ENCODE measurements at regions not wholly inside any gene's neighbourhood (a gene's known extent, or its start where the extent isn't known, plus 50 kb on each side); places are given as distances from the start of the nearest gene placed in this dataset.

DNA sequence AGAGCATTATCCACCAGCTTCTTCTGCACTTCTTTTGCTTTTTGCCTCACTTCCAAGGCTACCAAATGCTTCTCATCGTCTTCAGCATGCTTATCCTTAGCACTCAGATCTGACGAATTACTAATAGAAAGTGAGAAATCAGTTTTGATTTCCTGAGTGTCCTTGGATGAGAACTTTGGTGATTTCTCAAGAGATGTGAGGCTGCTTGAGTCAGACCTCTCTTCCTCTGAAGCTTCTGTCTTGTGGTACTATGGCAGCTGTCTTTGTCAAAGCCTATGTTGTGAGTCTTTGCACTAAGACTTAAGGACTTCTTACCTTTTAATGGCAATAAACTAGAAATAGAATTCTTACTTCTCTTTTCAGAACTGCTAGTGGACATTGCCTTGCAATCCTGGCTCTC lies 169.9 kb downstream of the CPE start:
- DNase-seq, result no peak

DNA sequence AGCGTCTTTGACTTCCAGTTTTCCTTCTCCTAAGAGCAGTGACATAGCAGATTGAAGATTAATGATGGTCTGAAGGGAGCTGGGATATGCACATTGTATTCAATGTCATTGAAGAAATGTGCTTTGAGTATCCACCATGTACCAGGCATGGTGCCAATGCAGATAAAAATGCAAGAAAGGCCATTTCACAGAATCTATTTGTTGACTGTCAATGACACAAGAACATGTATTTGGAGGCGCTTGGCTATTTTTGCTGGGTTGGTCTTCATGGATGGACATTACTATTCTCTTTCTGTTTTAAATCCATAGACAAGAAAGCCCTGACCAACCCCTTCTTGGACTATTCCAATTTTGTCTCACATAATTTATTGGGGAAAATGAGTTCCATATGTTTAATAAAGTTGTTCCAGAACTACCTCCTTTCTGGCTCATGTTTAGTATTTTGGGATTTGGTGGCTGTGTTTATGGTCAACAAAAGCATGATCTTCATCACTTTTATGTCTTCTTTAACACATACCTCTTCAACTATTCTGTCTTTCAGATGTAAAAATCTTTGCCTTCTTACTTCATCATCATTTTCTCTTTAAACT lies 174.5 kb downstream of the CPE start:
- DNase-seq, result no peak

DNA sequence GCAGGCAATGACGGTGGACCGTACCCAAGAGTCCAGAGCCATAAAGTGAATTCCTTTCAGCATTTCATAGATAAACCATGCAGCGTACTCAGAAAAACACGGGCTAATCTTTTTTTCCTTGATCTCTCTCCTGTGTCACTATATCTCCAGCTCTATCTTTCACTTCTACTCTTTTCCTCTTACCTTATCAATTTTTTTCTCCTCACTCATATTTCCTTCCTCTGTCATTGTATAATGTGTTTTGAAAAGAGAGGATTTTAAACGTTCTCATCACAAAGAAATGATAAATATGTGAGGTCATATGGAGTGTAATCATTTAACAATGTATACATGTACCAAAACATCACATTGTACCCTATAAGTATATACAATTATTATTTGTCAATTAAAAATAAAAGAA lies 176.5 kb downstream of the CPE start:
- DNase-seq, result no peak

DNA sequence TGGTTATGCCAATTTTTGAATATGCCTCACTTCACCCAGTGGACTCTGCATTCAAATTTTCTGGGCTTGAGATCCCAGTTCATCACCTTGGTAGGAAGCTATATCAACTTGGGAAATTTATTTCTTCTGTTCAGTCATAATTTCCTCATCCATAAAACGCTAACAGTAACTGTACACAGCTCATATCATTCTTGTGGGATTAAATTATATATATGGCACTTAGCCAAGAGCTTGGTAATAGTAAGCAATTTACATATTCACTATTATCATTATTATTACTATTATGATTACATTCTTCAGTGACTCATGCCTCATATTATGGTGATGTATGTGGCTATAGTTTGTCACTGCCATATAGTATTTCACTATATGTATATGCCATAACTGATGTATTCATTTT lies 177.6 kb downstream of the CPE start:
- DNase-seq, result no peak

DNA sequence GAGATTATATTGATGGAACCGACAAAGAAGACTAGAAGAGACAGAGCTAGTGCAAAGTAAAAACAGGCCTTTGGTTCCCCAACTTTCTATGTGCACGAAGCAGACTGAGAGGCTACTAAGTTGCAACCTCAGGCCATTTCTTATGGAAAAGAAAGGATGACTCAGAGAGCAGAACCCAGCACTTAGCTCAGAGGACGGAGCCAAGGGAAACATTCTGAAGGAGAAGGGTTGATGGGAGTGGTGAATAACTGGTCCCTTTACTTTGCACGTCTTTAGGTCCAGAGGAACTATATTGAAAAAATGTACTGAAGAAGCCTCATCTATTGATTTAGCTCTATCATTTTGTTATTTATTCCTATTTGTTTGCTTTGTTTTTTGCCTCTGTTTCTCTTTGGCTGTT lies 182.1 kb downstream of the CPE start:
- DNase-seq, result no peak

DNA sequence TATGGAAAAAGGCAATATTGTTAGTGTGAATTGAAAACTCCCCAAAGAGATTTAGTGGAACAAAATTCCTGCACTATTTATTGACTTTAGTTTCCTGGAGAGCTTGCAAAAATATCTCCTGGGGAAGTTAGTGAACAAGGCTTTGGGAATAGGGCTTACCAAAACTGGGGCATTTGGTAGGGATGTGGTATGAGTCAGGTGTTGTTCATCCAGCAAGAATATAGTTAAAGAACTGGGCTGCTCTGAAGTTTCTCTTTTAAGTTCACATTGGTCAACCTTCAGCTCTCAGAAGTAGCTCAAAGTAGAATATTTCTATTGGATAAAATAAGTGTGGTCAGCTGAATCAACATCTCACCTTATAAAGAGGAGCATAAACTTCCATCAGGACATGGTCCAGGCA lies 185.0 kb downstream of the CPE start:
- no peak for DNase-seq

DNA sequence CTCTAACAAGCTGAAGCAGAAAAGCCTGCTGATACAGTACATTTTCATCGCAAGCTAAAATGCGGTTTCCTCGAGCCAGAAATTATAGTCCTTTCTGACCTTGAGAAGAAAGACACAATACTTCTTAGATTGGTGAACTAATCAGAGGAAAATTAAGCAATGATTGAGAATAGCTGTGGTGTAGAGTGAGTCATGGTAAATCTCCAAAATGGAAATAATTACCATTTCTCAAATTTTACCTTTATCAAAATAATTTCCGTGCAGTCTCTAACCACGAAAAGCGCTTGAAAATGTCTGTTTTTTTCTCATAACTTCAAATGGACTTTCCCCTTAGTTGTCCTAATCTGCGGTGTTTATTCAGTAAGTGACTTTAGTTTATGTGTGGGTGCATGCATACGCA lies 190.2 kb downstream of the CPE start:
- DNase-seq, result no peak

DNA sequence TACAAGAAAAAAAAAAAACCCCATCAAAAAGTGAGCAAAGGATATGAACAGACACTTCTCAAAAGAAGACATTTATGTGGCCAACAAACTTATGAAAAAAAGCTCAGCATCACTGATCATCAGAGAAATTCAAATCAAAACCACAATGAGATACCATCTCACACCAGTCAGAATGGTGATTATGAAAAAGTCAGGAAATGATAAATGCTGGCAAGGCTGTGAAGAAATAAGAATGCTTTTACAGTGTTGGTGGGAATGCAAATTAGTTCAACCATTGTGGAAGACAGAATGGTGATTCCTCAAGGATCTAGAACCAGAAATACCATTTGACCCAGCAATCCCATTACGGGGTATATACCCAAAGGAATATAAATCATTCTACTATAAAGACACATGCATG lies 192.7 kb downstream of the CPE start:
- peak; percentile 10 for DNase-seq

DNA sequence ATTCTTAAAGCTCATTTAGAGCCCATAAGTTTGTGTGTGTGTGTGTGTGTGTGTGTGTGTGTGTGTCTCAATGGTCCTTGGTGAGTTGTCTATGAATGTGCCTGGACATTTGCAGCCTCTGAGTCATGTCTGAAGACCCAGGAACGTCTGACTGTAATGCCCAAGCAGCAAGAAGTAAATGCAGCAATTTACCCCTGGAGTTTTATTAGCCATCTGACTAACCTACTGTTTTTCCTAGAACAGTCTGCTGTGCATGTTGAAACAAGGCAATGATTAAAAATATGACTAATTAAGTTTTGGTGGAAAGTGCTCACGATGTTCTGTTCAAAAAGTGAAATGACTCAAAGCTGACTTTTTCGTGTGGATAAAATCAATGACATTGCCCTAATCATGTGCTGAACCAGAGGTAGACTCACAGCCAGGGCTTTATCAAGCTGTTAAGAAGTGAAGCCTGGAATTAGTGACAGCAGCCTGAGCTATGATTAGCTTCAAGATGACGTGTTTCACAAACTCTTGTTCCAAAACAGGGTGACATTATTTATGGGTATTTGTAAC lies 201.6 kb downstream of the CPE start:
- DNase-seq, result no peak

DNA sequence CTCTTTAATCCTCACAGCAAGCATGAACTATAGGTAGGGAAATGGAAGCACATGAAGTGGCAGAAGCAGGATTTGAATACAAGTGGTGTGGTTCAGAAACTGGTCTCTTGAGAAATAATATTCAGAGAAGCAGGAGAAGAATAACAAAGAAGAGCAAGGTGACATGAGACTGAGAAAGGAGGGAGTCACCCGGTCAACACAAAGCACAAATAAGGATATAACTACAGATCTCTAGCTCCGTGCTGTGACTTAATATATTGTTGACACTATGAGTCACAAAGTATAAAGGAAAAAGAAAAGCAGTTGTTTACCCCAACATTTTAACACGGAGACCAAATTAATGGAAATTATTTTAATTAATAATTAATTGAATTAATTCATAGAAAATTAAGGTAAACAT lies 204.5 kb downstream of the CPE start:
- no peak for DNase-seq

DNA sequence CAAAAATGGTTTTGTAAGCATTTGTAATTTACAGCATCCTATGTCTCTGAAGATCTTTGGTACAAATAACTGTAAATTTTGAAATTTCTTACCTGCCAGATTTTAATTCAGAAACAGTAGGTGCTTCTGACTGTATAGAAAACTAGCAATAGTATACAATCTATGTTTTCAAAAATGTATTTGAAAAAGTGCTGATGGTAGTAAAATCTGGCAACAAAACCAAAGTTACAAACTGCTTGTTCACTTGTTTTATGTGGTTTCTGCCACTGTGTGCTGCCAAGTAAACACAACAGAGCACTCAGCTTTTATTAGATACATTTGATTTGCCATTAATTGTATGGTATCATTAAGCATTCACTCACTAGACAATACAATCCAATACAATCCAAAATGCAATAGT lies 206.1 kb downstream of the CPE start:
- no peak for DNase-seq

DNA sequence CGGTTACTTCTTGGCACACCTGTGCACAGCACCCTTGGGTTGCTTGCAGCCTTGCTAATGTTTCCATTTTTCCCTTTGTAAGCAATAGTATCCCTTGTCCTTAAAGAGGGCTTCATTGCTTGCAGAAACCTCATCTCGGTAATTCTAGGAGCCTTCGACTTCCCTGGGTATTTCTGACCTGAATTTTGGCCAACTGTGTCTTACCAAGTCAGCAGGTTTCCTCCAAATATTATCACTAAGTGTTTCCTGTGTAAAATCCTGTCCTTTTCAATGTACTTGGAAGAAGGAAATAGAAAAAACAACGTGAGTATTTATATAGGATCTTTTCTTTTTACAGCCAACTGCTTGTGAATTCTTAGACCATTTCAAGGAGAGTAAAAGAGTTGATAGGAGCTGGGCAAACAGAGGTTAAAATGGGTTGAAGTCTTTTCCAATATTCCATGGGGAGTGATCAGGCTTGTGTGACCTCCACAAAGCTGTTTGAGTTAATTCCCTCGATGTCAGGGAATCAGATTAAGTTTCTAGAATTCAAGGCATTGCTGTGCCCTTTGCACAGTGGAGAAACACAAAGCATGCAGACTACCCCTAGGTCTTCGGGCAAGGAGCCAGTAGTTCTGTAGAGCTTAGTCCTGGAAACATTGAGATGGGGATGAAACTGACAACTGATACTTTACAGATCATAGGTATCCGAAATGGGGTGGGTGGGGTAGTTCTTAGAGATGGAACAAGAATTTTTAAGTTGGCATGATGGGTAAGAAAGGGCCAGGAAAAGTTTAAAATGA lies 209.9 kb downstream of the CPE start:
- DNase-seq, result no peak

DNA sequence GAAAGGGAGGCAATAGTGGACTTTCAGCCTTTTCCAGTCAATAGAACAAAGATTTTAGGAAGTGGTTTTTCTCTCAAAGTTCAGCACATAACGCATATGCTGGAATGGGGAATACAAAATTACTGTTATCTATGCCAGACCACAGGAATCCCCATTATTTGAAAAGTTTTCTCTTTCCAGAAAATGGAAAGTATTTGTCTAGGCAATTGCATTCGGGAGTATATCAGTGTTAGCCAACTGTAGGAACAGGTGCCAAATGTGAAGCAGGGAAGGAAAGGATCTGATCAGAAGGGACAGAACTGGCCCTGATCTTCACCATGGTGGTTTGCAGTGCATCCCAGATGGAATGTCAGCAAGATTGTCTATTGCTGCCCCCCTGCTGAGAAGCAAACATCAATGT lies 213.6 kb downstream of the CPE start:
- DNase-seq, result no peak

DNA sequence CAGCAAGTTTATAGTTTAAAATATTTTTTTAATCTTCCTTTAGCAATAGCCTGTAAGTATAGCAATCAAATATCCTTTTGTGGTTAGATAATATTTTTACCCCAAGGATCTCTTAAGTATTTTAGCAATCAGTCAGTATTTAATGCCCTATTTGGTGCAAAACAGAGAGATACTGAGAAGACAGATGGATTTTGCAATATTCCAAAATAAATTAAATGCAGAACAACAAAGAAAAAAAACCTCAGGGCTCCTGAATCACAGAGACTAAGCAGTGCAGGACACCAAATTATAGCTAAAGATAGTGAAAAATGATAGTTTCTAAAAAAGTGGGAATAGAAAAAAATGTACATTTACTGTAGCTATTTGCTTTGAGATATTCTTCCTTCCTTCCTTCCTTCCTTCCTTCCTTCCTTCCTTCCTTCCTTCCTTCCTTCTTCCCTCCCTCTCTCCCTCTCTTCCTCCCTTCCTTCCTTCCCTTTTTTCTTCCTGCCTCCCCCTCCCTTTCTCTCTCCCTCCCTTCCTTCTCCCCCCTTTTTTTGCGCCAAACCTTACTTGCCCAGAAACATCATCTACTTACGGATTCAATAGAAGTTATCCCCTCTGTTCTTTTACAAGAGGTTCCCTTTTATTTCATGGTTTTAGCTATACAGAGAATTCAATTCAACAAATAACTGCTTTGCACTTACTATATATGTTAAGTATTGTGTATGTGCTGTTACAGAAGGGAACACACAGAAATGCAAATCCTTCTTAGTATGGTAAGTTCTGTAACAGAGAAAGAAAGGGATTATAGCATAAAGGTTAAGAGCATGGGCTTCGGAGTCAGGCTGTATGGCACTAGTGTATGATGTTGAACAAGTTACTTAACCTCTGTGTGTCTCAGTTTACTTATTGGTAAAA lies 219.0 kb downstream of the CPE start:
- DNase-seq, result no peak

DNA sequence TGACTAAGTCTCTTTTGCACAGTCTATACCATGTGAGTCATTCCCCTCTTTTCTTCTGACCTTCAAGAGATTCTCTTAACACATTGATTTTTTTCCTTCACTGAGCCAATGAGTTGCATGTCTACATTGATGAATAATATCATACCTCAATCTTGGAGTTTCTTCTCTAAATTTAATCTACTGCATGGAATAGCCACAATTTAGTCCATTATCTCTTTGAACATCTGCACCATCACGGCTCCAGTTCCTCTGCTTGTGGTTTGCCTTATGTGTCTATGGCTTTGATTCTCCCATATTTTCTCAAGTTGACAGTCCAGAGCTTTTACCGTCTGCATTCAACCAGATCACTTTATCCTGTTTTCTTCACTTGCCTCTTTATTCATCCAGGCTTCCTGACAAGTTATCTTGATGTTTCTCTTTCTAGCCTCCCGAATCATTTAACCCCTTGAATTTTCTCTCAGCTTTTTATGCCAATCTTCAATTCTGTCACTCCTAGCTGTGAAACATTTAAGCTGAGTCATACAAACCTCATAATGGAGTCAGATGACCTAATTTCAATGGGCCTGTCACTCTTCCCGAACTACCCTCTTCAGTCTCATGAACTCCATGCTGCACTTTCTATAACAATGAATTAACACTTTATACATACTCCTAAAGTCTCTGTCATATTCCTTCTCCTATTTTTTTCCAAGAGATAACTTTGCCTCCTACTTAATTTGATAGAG lies 222.3 kb downstream of the CPE start:
- peak; percentile 57 for DNase-seq

DNA sequence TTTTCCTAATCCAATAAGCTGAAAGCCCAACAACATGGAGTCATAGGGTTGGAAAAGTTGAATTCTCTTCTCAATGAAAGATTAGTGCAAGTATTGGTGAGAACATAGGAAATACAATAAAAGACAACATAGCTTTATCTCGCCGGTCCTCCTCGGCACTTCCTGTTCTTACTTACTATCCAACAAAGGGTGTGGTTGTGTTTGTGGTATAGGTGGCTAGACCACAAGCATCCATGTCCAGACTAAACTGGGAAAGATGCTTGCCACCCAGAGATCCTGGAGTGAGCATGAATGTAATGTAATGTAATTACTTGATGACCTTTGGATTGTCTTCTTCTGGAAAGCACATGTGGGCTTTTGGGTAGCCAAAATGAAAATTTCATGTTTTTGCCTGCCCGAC lies 223.8 kb downstream of the CPE start:
- DNase-seq, result peak; percentile 54

DNA sequence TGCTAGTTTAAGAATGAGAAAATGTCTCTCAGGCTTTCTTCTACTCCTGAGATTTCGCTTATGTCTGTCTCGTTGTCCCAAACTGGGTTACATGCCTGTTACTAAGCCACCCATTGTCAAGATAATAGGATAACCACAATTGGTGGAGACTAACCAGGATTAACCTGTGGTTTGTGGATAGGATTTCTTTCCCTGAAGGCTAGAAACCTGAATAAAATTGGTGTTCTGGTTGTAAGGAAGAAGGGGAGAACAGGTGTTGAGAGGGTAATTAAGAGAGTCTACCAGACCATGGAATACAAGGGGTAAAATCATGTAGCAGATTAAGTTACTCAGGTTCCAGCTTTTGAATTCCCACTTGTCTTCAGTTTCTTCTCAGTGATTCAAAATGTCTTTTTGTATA lies 225.4 kb downstream of the CPE start:
- DNase-seq, result no peak

DNA sequence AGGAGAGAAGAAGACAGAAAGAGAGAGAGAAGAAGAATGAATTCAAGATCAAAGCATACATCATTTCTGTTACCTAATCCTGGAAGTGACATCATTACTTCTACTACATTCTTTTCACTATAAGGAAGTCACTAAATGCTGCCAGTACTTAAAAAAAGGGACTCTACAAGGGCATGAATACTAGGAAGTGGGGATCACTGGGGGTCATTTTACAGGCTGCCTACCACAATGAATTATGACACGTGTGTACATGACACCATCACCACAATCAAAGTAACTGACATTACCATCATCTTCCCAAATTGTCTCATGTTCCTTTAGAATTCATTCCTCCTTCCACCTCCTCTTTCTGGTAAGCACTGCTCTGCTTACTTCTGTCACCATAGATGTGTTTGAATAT lies 227.0 kb downstream of the CPE start:
- DNase-seq, result no peak

DNA sequence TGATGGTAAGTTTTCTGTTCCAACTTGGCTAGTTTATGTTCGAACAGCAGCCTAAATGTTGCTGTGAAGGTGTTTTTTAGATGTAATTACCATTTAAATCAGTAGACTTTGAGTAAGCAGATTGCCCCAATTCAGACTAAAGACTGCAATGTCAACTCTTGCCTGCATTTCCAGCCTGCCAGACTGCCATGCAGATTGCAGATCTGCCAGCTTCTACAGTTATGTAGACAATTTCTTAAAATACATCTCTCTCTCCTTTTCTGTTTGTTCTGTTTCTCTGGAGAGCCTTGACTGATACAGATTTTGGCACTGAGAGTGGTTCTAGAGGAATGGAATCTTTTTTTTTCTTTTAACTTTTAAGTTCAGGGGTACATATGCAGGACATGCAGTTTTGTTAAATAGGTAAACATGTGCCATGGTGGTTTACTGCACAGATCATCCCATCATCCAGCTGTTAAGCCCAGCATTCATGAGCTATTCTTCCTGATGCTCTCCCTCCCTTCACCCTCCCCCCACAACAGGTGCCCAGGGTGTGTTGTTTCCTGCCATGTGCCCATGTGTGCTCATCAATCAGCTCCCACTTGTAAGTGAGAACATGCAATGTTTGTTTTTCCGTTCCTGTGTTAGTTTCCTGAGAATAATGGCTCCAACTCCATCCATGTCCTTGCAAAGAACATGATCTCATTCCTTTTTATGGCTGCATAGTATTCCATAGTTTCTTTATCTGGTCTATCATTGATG lies 227.8 kb downstream of the CPE start:
- no peak for DNase-seq

DNA sequence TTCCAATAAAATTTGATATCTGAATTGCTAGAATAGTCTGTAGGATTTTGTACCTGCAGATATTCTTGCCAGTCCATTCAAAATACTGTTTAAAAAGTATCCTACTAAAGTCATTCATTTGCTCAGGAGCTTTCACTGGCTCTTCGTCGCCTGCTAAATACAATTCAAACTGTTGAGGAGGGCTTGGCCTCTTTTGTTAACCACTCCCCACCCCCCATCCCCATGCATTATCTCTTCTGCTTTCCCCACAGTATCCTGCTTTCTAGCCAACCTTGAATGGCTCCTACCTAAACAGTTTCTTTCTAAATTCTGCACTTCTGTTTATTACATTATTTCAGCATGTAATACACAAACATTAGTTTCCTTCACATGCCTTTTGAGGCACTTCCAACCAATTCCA lies 230.8 kb downstream of the CPE start:
- DNase-seq, result no peak

DNA sequence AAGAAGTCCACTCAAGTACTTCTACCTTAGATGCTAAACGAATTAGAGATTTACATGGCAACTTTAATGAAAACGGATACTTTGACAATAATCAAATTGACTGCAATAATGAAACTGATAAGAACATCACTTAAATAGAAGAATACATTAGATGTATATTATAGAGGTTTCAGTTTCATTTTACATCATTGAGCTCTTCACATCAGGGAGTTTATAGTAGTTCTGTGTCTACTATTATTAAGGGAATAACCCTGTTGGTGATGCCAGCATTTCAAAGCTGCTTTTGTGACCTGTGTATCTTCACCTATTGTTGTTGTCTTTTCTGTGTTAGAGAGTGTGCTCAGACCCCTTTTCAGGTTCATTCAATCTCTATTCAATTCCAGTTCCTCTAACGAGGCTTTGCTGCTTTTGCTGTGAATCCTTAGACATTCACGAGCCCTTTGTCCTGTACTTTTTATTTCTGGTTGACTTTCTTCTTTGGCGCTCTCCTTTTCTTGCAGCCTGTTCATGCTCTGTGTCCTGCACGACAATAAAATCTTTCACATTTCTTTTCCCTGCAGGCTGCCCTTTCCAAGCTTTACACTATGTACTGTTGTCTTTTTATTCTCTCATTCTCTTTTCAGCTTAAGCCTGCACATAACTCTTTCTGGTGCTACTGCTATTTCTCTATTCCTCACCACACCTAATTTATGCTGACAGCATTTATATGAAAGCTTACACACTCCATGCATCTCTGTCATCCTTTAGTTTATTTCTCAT lies 232.1 kb downstream of the CPE start:
- no peak for DNase-seq
